ENCODE measurements at regions not wholly inside any gene's neighbourhood (a gene's known extent, or its start where the extent isn't known, plus 50 kb on each side); places are given as distances from the start of the nearest gene placed in this dataset.

GRCh38 chr21:35896060-35896459 lies 164.3 kb downstream of the SETD4 start:
- no peak overlapping the region for H3K4me3 ChIP-seq (ENCODE audit: low read depth, low read length)

GRCh38 chr21:35895598-35895997 lies 164.7 kb downstream of the SETD4 start:
- no peak for TF ChIP-seq CTCF (IDR thresholded peaks at IDR 0.05; ENCODE audit: low read depth, low read length)
- H3K4me3 ChIP-seq (ENCODE audit: low read depth, low read length): no peak overlapping the region

More at GRCh38 chr21:35896060-35896459, 164.3 kb downstream of the SETD4 start:
- TF ChIP-seq CTCF (IDR thresholded peaks at IDR 0.05; ENCODE audit: low read depth, low read length): no peak

- TF ChIP-seq CTCF (IDR thresholded peaks at IDR 0.05; ENCODE audit: low read depth, low read length): no peak
- no peak overlapping the region for H3K4me3 ChIP-seq (ENCODE audit: low read depth, low read length)
These were observed 167.2 kb downstream of the SETD4 start for GRCh38 chr21:35893156-35893555.

- no peak overlapping the region for H3K4me3 ChIP-seq (ENCODE audit: low read depth, low read length)
These were observed 173.4 kb downstream of the SETD4 start for GRCh38 chr21:35886887-35887286.

GRCh38 chr21:35885942-35886541 lies 174.3 kb downstream of the SETD4 start:
- H3K4me3 ChIP-seq (ENCODE audit: low read depth, low read length): no peak overlapping the region
- TF ChIP-seq CTCF (IDR thresholded peaks at IDR 0.05; ENCODE audit: low read depth, low read length): peak; percentile 2; the same call in 1 of the 2 replicates

More at GRCh38 chr21:35886887-35887286, 173.4 kb downstream of the SETD4 start:
- TF ChIP-seq CTCF (IDR thresholded peaks at IDR 0.05; ENCODE audit: low read depth, low read length): no peak

- no peak overlapping the region for H3K4me3 ChIP-seq (ENCODE audit: low read depth, low read length)
- TF ChIP-seq CTCF (IDR thresholded peaks at IDR 0.05; ENCODE audit: low read depth, low read length): no peak
These were observed 177.5 kb downstream of the SETD4 start for GRCh38 chr21:35882791-35883240.

GRCh38 chr21:35873441-35873840 lies 186.9 kb downstream of the SETD4 start:
- TF ChIP-seq CTCF (IDR thresholded peaks at IDR 0.05; ENCODE audit: low read depth, low read length): no peak
- H3K4me3 ChIP-seq (ENCODE audit: low read depth, low read length): no peak overlapping the region
